Liver (tissue), 8 donors: ENCODE measurements at regions not wholly inside any gene's neighbourhood (a gene's known extent, or its start where the extent isn't known, plus 50 kb on each side); places are given as distances from the start of the nearest gene placed in this dataset.
"Not testable (repeated sequence)": the region's sequence is repeated elsewhere in the genome, so short reads cannot be mapped to it uniquely, and the experiment has no call there.

Source experiments
- DNase-seq: peaks from one replicate; pipeline ENCODE4 v3.0.0-alpha.2; 2017; ENCODE audit warnings: low spot score
- H3K27ac ChIP-seq, 2 donors: one replicate each; pipeline ENCODE4 v1.7.0; 2013; ENCODE audit warnings: inconsistent platforms in 2 of 2, low read length in 2 of 2, control low read depth in 1 of 2, low read depth in 1 of 2, mild to moderate bottlenecking in 1 of 2
- H3K27me3 ChIP-seq, 4 donors: one replicate each; pipeline versions ENCODE4 v1.6.1 to v1.7.0; 2013; ENCODE audit warnings: low read length in 3 of 4, inconsistent platforms in 1 of 4, mild to moderate bottlenecking in 1 of 4, moderate library complexity in 1 of 4; ENCODE audit not compliant: control insufficient read depth in 4 of 4, insufficient read depth in 4 of 4
- H3K36me3 ChIP-seq, 4 donors: one replicate each; pipeline versions ENCODE4 v1.6.1 to v1.7.0; 2013; ENCODE audit warnings: low read length in 3 of 4, mild to moderate bottlenecking in 3 of 4, low read depth in 1 of 4, moderate library complexity in 1 of 4; ENCODE audit not compliant: control insufficient read depth in 4 of 4, insufficient read depth in 3 of 4
- H3K4me1 ChIP-seq, 4 donors: one replicate each; pipeline versions ENCODE4 v1.6.1 to v1.7.0; 2013; ENCODE audit warnings: low read length in 3 of 4, mild to moderate bottlenecking in 3 of 4, moderate library complexity in 1 of 4; ENCODE audit not compliant: control insufficient read depth in 4 of 4, insufficient read depth in 4 of 4
- H3K4me3 ChIP-seq, 3 donors: one replicate each; pipeline versions ENCODE4 v1.6.1 to v1.7.0; 2013; ENCODE audit warnings: low read length in 3 of 3, control low read depth in 1 of 3, low read depth in 1 of 3, mild to moderate bottlenecking in 1 of 3
- H3K9ac ChIP-seq, 2 donors: one replicate each; pipeline ENCODE4 v1.7.0; 2013; ENCODE audit warnings: low read length in 2 of 2, mild to moderate bottlenecking in 2 of 2, moderate library complexity in 2 of 2, control low read depth in 1 of 2, low read depth in 1 of 2
- H3K9me3 ChIP-seq, 4 donors: one replicate each; pipeline versions ENCODE4 v1.6.1 to v1.7.0; 2013; ENCODE audit warnings: low read length in 3 of 4; ENCODE audit not compliant: control insufficient read depth in 4 of 4
- EGR1 ChIP-seq, 2 donors: IDR thresholded peaks; 2 replicates each; pipeline ENCODE4 v1.6.1; 2016 to 2018; ENCODE audit warnings: antibody characterized with exemption in 2 of 2, low read depth in 2 of 2
- FOXA1 ChIP-seq: IDR thresholded peaks from 2 replicates; pipeline ENCODE4 v1.6.1; 2016; ENCODE audit warnings: antibody characterized with exemption
- FOXA2 ChIP-seq: IDR thresholded peaks from 2 replicates; pipeline ENCODE4 v1.6.1; 2016; ENCODE audit warnings: antibody characterized with exemption
- GABPA ChIP-seq, 2 donors: IDR thresholded peaks in 1 of 2; conservative IDR thresholded peaks in 1 of 2; 2 replicates each; pipeline ENCODE4 v1.6.1; 2016; ENCODE audit warnings: antibody characterized with exemption in 2 of 2, mild to moderate bottlenecking in 1 of 2, moderate library complexity in 1 of 2
- HNF4A ChIP-seq, 2 donors: conservative IDR thresholded peaks; 2 replicates each; pipeline ENCODE4 v1.6.1; 2016; ENCODE audit warnings: antibody characterized with exemption in 2 of 2, mild to moderate bottlenecking in 2 of 2
- JUND ChIP-seq, 2 donors: IDR thresholded peaks; 2 replicates each; pipeline ENCODE4 v1.6.1; 2016; ENCODE audit warnings: antibody characterized with exemption in 2 of 2
- NR2F2 ChIP-seq: IDR thresholded peaks from 2 replicates; pipeline ENCODE4 v1.6.1; 2016; ENCODE audit warnings: antibody characterized with exemption
- RAD21 ChIP-seq, 2 donors: IDR thresholded peaks; 2 replicates each; pipeline ENCODE4 v1.6.1; 2016; ENCODE audit warnings: antibody characterized with exemption in 2 of 2, mild to moderate bottlenecking in 2 of 2
- RXRA ChIP-seq, 2 donors: IDR thresholded peaks; 2 replicates each; pipeline ENCODE4 v1.6.1; 2017 to 2018; ENCODE audit warnings: antibody characterized with exemption in 2 of 2, mild to moderate bottlenecking in 1 of 2
- SP1 ChIP-seq: IDR thresholded peaks from 2 replicates; pipeline ENCODE4 v1.6.1; 2018; ENCODE audit warnings: antibody characterized with exemption, mild to moderate bottlenecking
- TAF1 ChIP-seq: conservative IDR thresholded peaks from 2 replicates; pipeline ENCODE4 v1.6.1; 2016; ENCODE audit warnings: antibody characterized with exemption, mild to moderate bottlenecking
- YY1 ChIP-seq: IDR thresholded peaks from 2 replicates; pipeline ENCODE4 v1.6.1; 2016; ENCODE audit warnings: antibody characterized with exemption, mild to moderate bottlenecking
- ZBTB33 ChIP-seq: IDR thresholded peaks from 2 replicates; pipeline ENCODE4 v1.6.1; 2016; ENCODE audit warnings: antibody characterized with exemption
- WGBS: extraction: QIAGEN DNeasy Blood & Tissue Kit; methylation state at CpG from one replicate; pipeline ENCODE4 v1.1.7; 2013; 5-methylcytosine and 5-hydroxymethylcytosine counted together
- TF ChIP-seq, protein P1 (sequence below): IDR thresholded peaks from 2 replicates; pipeline ENCODE4 v1.6.1; 2016; ENCODE audit warnings: antibody characterized with exemption
- TF ChIP-seq, protein P2 (sequence below): IDR thresholded peaks from 2 replicates; pipeline ENCODE4 v1.6.1; 2016; ENCODE audit warnings: antibody characterized with exemption
- TF ChIP-seq, protein P3 (sequence below): fragments of 150-350 bp; IDR thresholded peaks from 2 replicates; pipeline ENCODE4 v1.5.1; 2017; ENCODE audit warnings: improper control_type of control experiment, low read depth, low read length; ENCODE audit not compliant: missing input control
- TF ChIP-seq, protein P4 (sequence below): IDR thresholded peaks from 2 replicates; pipeline ENCODE4 v1.6.1; 2016; ENCODE audit warnings: antibody characterized with exemption, mild to moderate bottlenecking
- donor health status: healthy.
- donor health status: healthy.
- donor health status: healthy.
- donor health status: healthy.
- donor health status: healthy.

GRCh38 chr14:88975043-88975830, 150.8 kb downstream of the TTC8 start:
- no peak overlapping the region for H3K27ac ChIP-seq

GRCh38 chr14:88975926-88976325, 151.5 kb downstream of the TTC8 start:
- no peak for DNase-seq
- H3K27ac ChIP-seq = no peak overlapping the region
- 45% methylated on average over 2 of the region's 2 CpGs for WGBS
- no peaks in the 10 kb centered on the region for H3K36me3 ChIP-seq
- H3K27me3 ChIP-seq = peaks cover 0 to 6% (median 0%) of the 10 kb centered on the region in 4 donors
- H3K9me3 ChIP-seq = peaks cover 0 to 4% (median 0%) of the 10 kb centered on the region in 4 donors
- H3K4me3 ChIP-seq = no peak overlapping the region
- H3K4me1 ChIP-seq = no peaks in the 10 kb centered on the region
- TF ChIP-seq, protein P1, sequence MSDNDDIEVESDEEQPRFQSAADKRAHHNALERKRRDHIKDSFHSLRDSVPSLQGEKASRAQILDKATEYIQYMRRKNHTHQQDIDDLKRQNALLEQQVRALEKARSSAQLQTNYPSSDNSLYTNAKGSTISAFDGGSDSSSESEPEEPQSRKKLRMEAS = no peak
- TF ChIP-seq TAF1 = no peak
- TF ChIP-seq, protein P2, sequence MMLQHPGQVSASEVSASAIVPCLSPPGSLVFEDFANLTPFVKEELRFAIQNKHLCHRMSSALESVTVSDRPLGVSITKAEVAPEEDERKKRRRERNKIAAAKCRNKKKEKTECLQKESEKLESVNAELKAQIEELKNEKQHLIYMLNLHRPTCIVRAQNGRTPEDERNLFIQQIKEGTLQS = no peak
- no peak for TF ChIP-seq EGR1 (IDR thresholded peaks at IDR 0.05; ENCODE audit: low read depth in 2 of 2)
- no peak for TF ChIP-seq SP1
- no peak for TF ChIP-seq YY1
- no peak for TF ChIP-seq FOXA1
- TF ChIP-seq, protein P3, sequence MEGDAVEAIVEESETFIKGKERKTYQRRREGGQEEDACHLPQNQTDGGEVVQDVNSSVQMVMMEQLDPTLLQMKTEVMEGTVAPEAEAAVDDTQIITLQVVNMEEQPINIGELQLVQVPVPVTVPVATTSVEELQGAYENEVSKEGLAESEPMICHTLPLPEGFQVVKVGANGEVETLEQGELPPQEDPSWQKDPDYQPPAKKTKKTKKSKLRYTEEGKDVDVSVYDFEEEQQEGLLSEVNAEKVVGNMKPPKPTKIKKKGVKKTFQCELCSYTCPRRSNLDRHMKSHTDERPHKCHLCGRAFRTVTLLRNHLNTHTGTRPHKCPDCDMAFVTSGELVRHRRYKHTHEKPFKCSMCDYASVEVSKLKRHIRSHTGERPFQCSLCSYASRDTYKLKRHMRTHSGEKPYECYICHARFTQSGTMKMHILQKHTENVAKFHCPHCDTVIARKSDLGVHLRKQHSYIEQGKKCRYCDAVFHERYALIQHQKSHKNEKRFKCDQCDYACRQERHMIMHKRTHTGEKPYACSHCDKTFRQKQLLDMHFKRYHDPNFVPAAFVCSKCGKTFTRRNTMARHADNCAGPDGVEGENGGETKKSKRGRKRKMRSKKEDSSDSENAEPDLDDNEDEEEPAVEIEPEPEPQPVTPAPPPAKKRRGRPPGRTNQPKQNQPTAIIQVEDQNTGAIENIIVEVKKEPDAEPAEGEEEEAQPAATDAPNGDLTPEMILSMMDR = no peak
- no peak for TF ChIP-seq RAD21 (IDR thresholded peaks at IDR 0.05)
- no peak for TF ChIP-seq ZBTB33
- TF ChIP-seq, protein P4, sequence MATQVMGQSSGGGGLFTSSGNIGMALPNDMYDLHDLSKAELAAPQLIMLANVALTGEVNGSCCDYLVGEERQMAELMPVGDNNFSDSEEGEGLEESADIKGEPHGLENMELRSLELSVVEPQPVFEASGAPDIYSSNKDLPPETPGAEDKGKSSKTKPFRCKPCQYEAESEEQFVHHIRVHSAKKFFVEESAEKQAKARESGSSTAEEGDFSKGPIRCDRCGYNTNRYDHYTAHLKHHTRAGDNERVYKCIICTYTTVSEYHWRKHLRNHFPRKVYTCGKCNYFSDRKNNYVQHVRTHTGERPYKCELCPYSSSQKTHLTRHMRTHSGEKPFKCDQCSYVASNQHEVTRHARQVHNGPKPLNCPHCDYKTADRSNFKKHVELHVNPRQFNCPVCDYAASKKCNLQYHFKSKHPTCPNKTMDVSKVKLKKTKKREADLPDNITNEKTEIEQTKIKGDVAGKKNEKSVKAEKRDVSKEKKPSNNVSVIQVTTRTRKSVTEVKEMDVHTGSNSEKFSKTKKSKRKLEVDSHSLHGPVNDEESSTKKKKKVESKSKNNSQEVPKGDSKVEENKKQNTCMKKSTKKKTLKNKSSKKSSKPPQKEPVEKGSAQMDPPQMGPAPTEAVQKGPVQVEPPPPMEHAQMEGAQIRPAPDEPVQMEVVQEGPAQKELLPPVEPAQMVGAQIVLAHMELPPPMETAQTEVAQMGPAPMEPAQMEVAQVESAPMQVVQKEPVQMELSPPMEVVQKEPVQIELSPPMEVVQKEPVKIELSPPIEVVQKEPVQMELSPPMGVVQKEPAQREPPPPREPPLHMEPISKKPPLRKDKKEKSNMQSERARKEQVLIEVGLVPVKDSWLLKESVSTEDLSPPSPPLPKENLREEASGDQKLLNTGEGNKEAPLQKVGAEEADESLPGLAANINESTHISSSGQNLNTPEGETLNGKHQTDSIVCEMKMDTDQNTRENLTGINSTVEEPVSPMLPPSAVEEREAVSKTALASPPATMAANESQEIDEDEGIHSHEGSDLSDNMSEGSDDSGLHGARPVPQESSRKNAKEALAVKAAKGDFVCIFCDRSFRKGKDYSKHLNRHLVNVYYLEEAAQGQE = no peak
- no peak for TF ChIP-seq FOXA2
- TF ChIP-seq GABPA (IDR thresholded peaks at IDR 0.05 in 1 of 2, conservative IDR thresholded peaks at IDR 0.05 in 1 of 2) = no peak
- no peak for TF ChIP-seq RXRA (IDR thresholded peaks at IDR 0.05)
- no peak for TF ChIP-seq HNF4A (conservative IDR thresholded peaks at IDR 0.05)
- TF ChIP-seq JUND (IDR thresholded peaks at IDR 0.05) = no peak
- H3K9ac ChIP-seq = no peak overlapping the region

More at GRCh38 chr14:88975043-88975830, 150.8 kb downstream of the TTC8 start:
- Histone ChIP-seq H3K9me3 (peaks cover 0 to 4% (median 0%) of the 10 kb centered on the region in 4 donors), H3K27me3 (peaks cover 0 to 6% (median 0%) of the 10 kb centered on the region in 4 donors), H3K9ac (no peak overlapping the region), H3K4me3 (no peak overlapping the region), H3K4me1 (no peaks in the 10 kb centered on the region), H3K36me3 (no peaks in the 10 kb centered on the region)
- TF ChIP-seq HNF4A (conservative IDR thresholded peaks at IDR 0.05) (no peak), JUND (IDR thresholded peaks at IDR 0.05) (no peak), YY1 (no peak), EGR1 (IDR thresholded peaks at IDR 0.05; ENCODE audit: low read depth in 2 of 2) (no peak), SP1 (no peak), RAD21 (IDR thresholded peaks at IDR 0.05) (no peak), TAF1 (no peak), NR2F2 (no peak)
- no peak for DNase-seq
- WGBS = 55% methylated on average over 3 of the region's 3 CpGs

DNA sequence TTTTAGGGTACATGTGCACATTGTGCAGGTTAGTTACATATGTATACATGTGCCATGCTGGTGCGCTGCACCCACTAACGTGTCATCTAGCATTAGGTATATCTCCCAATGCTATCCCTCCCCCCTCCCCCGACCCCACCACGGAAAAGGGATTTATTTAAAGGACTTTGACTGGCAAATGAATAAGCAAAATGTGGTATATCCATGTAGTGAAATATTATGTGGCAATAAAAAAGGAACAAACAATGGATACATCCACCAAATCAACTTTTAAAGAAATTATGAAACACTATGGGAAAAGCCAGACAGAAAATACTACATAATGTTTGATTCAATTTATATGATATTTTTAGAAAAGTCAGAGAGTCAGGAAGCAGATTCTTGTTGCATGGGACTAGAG, 156.5 kb downstream of the TTC8 start:
- not testable (repeated sequence) for H3K27me3 ChIP-seq, H3K4me3 ChIP-seq, H3K9ac ChIP-seq, DNase-seq, H3K9me3 ChIP-seq, H3K36me3 ChIP-seq, H3K27ac ChIP-seq, H3K4me1 ChIP-seq
- 71% methylated on average over 3 of the region's 4 CpGs for WGBS
